Amniotic epithelial cell (primary cell): ENCODE measurements at regions not wholly inside any gene's neighbourhood (a gene's known extent, or its start where the extent isn't known, plus 50 kb on each side); places are given as distances from the start of the nearest gene placed in this dataset.
A peak's percentile ranks its signal among the peaks of the same experiment; 100 is the strongest.

Source experiments
- DNase-seq: peaks from one replicate; pipeline ENCODE4 v3.0.0-alpha.2; 2010; ENCODE audit warnings: low read depth

DNA sequence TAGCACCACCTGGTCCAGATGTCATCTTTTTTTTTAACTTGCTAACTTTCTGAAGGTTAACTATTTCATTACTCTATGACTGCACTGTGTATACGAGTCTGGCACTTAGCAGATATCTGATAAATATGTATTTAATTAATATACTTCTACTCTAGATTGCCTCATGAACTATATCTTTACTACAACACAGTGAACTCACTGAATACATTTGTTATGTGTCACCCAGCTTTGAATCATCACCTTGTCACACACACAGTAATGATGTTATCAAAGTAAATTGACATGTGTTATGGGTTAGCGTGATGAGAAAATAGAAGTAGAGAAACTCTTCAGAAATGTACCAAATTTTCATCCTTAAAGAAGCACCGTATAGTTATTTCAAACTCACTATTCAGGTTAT is 419.3 kb upstream of the ADGRL3 start:
- no peak for DNase-seq

DNA sequence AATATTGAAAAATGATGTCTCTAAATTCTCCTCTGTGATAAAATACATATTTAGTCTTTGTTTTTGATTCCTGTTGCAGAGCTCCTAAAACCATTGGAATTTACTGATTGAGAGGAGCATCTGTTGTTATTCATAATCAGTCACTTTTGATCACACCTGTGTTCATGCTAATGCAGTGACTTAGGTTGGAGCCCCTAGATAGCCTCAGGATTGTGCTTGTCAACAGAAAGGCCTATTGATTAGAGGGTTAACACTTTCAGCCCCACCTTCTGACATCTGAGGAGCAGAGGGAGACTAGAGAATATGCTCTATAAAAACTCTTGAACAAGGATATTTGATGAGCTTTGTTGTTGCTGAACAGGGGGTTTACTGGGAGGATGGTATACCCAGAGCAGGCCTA is 409.5 kb upstream of the ADGRL3 start:
- DNase-seq, result no peak

DNA sequence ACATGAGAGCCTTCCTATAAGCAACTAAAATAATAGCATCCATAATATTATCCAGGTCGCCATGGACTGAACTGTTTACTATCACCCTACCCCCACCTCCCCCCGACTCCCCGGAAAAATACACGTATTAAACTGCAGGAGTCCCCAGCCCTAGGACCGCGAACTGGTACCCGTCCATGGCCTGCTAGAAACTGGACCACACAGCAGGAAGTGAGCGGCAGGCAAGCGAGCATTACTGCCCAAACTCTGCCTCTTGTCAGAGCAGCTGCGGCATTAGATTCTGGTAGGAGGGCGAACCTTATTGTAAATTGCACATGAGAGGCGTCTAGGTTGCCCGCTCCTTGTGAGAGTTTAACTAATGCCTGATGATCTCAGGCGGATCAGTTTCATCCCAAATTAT is 405.8 kb upstream of the ADGRL3 start:
- DNase-seq, result no peak

DNA sequence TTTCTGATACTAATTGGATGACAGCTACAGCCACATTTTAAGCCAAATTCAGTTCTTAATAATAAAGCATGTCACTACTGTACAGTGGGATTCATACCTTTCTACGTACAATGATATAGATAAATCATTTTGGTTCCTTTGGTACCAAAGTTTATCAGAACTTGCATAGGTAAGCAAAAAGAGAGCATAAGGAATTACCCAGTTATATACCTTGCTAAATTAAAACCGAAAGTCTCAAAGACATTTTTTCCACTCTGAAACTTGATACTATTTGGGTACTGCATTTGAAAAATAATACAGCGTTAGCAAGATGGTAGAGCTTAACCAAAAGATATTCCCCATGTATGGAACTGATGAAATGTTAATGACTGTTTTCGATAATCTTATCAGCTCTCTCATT is 400.9 kb upstream of the ADGRL3 start:
- no peak for DNase-seq

DNA sequence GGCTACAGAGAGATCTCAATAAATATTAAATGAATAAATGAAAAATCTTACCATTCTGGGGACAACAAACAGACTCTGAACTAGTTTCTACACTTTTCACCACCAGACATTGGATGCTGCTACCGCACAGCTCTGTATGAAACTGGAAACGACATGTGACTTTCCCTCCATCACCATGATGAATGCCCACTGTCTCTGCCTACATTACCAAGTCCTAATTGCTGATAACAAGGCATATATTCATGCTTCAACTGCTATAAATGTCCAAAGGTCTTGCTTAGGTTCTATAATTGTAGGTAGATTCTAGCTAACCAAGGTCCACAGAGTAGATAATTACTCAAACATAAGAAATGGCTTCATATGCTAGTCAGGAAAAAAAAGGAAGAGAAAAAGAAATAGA is 399.4 kb upstream of the ADGRL3 start:
- no peak for DNase-seq

DNA sequence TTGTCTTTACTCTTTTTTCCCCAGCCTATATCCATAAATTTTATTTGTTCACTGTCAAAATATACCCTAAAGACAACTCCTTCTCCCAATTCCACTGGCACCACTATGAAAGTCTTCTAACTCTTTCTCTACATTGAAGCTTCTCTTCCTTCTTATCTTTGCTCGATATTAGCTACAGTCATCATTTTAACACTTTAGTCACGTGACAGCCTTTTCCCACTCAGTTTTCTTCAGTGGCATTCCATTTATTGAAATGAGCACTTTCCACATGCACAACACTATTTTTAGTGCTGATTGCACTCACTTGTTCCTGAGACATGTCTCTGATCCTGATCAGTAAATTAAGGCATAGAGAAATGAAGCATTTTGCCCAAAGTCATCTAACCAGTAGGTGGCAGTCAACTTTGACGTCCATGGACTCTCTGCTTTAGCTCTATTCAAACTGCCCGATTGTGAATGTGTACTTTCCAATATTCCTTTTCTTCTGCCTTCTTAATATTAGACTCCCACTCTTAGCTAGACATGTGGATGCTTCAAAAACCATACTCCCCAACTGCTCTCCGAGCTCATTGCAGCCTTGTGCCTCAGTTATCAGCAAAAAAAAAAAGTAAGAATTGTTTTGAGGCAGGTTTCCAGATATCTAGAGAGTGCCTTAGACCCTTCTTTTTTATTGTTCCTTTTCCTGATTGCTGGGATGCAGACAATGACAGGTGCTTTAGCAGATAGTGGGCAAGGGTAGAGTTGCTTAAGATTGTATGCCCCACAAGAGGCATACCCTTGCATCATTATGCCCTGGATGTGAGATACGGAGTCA is 394.4 kb upstream of the ADGRL3 start:
- peak; percentile 38 for DNase-seq

DNA sequence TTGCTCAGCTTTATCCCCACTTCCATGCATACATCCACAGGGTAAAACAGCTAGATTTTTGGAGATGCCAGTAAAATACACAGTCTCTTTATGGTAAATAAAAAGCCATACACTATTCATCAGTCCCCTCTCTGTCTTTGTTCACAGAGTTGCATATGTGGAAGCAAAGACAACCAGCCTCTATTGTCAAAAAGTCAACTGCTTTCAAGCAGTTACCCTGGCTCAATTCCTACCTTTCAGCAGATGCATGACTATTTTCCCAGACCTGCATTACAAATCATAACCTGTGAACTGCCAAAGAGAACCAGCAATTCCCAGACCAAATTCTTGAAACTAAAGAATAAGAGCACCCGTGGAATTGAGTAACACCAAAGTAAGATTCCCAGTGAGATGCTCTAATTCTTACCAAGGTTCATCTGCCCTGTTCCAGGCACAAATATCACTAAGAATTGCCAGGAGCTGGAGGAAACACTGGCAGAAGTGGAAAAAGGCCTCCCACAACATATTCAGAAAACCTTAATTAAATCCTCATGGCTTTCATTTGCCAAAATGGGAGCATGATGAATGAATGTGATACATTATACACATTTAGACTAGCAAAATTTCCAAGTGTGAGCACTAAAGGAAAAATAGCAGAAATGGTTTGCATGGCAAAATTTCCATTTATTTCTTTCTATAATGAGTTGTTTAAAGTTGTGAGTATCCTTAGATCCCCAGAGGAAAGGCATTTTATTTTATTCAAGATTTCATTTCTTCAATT is 391.2 kb upstream of the ADGRL3 start:
- DNase-seq, result no peak

DNA sequence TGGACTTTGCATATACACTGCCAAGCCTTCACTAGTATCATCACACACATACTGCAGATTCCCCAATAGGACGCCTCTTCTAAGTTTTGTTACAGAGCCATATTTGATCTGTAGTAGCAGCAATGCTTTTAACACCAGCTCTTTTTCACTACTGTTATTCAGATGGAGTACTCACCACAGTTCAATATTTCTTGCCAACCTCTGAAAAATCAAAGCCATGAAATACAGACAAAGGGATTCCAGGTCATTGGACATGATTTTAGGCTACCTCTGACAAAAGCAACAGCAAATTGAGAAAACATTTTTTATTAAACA is 390.7 kb upstream of the ADGRL3 start:
- DNase-seq, result no peak

DNA sequence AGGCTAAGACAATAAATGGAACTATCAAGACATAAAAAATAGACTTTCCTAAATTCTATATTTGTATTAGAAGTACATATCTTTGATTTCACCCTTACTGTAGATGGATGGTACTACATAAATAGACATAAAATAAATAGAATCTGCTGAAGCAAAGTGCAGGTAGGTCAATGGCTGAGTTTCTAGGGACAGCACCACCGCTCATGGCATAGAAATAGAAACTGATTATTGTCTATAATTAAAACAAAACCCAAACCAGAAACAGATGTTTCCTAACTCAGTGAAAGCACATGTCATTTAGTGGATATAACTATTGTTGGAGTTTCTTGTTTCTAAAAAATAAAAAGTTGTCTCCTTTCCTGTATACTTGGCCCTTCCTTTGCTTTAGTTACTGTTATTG is 387.3 kb upstream of the ADGRL3 start:
- DNase-seq, result no peak

DNA sequence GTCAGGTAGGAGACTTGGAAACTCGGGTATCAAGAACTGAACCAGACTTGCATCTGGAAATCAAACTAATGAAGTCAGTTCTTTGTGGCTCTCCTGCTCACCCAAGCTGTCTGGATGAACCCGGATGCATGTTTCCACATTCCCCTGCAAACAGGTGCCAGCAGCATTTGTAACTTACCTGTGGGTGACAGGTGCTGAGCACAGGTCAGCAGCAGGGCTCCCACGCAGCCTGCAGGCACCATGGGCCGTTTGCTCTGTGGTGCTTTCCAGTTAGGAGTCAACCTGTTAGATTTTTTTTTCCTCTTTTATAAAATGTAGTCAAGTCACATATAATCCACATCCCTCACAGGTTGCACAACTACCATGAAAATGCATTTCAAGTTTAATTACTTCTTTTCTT is 385.6 kb upstream of the ADGRL3 start:
- no peak for DNase-seq

DNA sequence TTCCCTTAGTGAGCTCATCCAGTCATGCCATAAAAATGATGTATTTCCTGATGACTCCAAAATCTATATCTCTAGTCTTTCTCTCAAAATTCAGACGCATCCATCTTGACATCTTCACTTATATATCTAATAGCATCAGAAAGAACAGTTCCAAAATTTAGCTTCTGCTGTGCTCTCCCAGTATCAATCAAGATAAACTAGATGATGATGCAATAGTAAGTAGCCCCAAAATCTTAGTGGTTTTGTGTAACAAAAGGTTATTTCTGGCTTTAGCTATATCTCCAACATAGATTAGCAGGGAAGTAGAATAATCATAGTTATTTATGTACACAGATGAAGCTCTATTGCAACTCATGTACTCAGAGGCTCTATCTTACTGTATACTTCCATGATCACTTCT is 382.5 kb upstream of the ADGRL3 start:
- DNase-seq, result no peak

DNA sequence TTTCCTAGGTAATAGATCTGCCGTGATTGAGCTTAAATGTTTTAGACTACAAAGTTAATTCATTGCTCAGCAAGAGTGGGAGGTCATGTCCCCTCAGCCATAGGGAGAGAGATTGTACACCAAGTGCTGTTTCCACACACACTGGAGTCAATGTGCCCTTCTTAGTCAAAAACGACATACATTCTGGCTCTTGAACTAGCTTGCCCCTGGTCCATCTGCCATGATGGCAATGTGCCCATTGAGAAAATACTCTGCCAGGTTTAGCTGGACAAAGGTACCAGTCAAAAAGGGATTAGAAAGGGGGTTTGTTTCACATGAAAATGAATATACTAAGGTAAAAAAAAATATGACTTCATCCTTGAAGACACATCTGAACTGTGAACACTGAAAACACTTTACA is 377.1 kb upstream of the ADGRL3 start:
- no peak for DNase-seq

DNA sequence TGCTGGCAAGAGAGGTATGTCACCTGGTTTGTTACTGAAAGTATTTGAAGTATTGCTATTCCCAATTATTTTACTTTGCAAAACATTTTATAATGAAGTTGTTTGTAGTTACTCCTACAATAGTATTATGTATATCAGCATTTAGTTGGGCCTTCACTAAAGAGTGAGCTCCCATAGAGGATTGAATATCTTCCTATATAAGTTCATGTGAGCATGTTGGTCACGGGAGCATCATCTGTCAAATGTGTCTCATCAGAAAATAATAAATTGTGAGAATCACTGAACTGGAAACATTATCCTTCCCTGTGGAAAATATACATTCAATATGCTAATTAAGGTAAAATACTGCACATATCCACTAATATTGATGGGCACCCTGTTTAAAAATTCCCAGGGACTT is 360.1 kb upstream of the ADGRL3 start:
- no peak for DNase-seq

DNA sequence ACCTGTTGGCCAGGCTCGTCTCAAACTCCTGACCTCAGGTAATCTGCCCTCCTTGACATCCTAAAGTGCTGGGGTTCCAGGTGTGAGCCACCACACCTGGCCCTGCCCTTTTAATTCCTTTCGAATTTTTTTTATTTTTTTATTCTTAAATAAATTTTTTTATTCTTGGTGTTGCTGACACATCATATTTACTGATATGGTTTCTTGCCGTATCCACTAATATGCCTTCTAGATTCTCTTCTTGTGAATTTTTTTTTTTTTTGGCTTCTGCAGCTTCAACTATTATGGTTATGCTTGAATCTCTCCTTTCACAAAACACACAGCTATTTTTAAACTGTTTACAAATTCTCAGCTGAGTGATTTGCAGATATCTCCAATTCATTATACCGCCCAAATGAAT is 353.4 kb upstream of the ADGRL3 start:
- DNase-seq, result no peak

DNA sequence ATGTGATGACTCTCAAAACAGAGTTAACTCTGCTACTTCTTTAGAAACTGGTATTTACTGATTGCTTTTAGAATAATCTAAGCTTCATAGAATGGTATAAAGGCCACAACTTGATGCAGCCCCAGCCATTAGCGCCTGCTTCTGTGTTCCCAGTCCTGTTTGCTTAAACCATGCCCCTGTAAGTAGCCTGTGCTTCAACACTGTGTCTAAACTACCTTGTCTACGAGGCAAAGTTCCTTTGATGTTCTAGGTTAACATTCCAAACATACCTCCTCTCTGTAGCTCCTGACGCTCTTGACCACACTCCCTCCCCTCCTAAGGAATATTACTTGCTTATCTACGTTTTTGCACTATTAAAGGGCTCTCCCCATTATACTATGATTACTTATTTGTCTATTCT is 352.5 kb upstream of the ADGRL3 start:
- DNase-seq, result no peak

DNA sequence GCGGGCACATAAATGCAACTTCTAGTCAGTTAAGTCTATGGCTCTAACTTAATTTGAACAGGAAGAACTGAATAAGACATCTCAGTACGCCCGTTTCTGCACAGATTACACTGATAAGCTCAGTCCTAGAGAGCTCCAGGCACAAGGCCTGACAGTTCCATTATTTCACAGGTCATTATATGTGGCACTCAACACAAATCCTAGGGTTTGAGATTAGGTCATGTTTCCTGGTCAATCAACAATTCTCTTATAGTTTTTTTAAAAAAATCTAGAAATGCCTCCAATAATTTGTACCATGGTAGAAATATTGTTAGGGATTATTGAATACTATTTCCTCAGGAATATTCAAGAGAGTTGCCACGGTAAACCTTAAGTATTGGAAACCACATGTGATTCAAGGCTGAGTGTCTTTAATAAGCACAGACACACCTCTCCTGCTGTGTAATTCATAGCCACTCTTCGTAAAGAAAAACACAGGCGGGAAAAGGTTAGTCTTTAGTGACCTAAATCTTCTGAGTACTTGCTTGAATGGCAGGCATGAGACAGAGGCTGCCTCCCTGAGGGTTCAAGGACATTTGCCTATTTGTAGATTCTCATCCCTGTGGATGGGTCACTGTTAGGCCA is 342.9 kb upstream of the ADGRL3 start:
- no peak for DNase-seq

DNA sequence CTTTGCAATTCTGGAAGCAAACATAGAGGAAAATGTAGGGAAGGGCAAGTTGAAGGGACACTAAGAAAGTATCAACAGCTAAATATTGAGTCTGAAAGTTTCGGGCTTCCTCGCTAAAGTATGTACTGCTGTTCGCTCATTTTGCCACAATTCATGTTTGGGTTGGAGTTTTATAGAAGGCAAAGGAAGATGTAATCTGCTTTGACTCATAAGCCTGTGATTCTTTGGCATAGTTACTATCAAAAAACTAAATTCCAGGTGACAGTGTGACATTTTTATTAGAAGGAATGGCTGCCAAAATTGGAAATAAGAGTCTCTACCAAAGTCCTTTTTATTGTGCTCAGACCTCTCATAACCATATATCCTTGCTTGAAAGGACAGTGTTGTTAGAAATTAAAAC is 336.7 kb upstream of the ADGRL3 start:
- no peak for DNase-seq

DNA sequence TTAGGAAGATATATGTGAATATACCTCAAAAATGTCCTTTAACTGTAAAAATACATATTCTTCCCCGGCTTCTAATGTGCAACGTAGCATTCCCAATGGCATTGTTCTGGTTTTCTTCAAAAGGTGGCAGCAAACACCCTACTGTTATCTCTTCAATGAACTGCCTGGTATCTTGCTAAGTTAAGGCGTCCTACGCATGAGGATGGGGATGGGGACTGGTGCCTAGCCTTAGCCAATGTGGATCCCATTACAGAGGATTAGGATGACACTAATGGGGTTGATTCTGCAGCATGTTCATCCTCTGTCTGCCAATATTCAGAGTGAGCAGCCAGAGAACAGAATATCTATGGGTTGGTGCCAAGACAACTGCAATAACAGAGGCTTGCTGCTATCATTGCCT is 334.9 kb upstream of the ADGRL3 start:
- DNase-seq, result peak; percentile 35

DNA sequence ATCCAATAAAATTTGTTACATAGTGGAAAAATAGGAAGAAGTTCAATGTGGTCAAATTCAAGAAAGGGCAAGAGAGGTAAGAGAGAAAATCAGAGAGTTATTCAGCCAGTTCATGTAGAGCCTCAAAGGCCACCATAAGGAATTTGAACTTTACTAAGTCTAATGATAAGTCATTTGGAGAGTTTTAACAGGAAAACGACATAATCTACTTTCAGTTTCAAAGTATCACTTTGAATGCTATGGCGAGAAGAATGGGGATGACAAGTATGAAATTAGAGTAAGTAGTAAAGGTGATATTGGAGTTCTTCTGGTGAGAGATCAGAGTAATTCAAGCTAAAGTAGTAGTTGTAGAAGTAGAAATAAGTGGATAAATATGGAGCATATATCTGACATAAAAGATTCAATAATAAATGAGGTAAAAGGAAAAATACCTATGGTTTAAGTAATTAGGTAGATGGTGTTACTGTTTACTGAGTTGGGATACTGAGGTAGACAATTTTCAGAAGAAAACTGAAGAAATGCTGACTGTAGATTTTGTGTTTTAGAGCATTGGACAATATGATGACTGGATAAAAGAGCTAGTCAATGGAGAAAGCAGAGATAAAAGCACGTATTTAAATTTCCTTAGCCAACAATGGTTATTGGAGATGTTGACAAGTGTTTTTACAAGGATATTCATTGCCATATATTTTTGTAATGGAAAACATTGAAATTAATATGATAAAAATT is 331.7 kb upstream of the ADGRL3 start:
- DNase-seq, result no peak

DNA sequence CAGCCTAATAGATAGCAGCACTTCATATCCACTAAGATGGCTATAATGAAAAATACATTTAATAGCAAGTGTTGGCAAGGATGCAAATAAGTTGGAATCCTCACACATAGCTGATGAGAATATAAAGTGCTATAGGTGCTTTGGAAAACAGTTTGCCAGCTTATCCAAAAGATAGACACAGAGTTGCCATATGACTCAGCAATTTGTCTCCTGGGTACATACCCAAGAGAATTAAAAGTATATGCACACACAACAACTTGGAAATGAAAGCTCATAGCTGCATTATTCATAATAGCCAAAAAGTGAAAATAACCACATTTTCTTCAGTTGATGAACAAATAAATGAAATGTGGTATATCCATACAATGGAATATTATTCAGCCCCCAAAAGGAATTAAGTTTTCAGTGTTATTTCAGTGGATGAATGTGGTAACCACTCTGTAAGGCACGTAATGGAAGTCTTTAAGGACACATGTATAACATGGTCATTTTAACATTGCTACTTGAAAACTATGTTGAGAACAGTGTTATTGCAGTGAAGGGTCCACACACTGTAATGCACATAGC is 320.9 kb upstream of the ADGRL3 start:
- no peak for DNase-seq

DNA sequence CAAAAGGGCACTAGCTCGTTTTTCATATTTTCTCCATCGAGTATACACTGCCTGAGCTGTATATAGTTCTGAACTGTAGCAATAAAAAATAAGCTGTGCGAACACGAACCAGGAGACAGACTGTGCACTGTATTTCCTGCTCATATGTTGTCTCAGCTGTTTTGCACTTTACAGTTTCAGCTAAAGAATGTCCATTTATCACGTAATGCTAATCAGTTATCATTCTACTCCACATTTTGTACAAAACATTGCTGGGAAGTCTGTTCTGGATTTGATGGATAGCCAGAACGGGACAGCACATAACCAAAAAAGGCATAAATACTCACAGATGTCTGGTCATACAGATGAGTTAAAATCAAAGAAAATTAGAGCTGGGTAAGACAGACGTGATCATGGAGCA is 315.5 kb upstream of the ADGRL3 start:
- peak; percentile 9 for DNase-seq

DNA sequence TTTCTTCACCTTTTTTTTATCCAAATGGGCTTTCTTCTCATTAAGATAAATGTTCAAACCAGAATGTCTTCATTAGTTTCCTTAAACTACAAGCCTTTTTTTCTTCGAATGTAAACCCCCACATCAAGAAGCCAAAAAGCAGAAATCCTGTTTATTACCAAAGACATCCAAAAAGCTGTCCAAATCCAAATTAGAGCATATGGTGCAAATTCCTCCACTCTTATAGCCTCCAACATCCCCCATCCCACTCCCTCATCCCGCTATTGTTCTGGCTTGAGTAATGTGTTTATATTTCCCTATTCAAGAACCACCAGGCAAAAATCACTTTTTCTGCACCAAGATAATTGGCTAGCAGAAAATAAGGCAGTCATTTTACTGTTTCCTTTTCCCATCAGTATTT is 315.1 kb upstream of the ADGRL3 start:
- no peak for DNase-seq
